ENCODE measurements at regions not wholly inside any gene's neighbourhood (a gene's known extent, or its start where the extent isn't known, plus 50 kb on each side); places are given as distances from the start of the nearest gene placed in this dataset.
"Not testable (repeated sequence)": the region's sequence is repeated elsewhere in the genome, so short reads cannot be mapped to it uniquely, and the experiment has no call there.

DNA sequence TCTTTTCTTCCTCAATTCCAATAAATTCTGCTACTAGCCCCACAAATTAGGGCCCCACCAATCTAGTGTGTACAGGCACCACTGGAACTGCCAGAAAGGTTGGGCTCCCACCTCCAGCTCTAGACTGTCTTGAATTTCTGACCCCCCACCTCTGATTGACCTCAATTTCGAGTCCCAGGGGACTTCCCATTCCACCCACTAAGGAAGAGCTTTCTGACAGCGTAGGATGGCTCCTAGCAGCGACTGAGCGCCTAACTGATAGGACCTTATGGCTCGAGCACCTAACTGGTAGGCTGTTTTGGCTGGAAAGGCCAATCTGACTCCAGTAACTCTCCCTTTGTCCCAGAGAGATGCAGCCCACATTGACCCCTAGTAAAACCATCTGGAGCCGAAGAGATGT lies 171.6 kb upstream of the ZNF184 start:
- Mint-ChIP-seq H3K4me3 (no peak overlapping the region), H3K4me1 (peaks cover 3% of the 10 kb centered on the region), H3K27ac (no peak overlapping the region), H3K36me3 (ENCODE audit: low read depth) (no peaks in the 10 kb centered on the region), H3K9me3 (peaks cover 1% of the 10 kb centered on the region), H3K27me3 (ENCODE audit: insufficient read depth) (no peaks in the 10 kb centered on the region)
- no peak for DNase-seq
- peaks cover 10% of the 10 kb centered on the region for H3K9me3 ChIP-seq (ENCODE audit: control insufficient read depth, low read length)
- H3K36me3 ChIP-seq (ENCODE audit: control insufficient read depth, insufficient read depth, low read length): no peaks in the 10 kb centered on the region
- no peak overlapping the region for H3K9ac ChIP-seq (ENCODE audit: extremely low read depth, low read length, poor library complexity, severe bottlenecking)
- WGBS, 2 experiments (ENCODE audit: insufficient coverage in 1 of 2, insufficient read length in 1 of 2): 76 to 87% methylated on average over 5 to 6 of the region's 6 CpGs
- no peak overlapping the region for H3K4me3 ChIP-seq (ENCODE audit: low read length)
- H3K27me3 ChIP-seq (ENCODE audit: control insufficient read depth, insufficient read depth, low read length, poor library complexity, severe bottlenecking): no peaks in the 10 kb centered on the region
- no peak for TF ChIP-seq CTCF (conservative IDR thresholded peaks at IDR 0.05)
- no peaks in the 10 kb centered on the region for H3K4me1 ChIP-seq (ENCODE audit: control insufficient read depth, insufficient read depth, low read length)
- H3K27ac ChIP-seq (ENCODE audit: low read depth, low read length): no peak overlapping the region

GRCh38 chr6:27642744-27643456 lies 170.0 kb upstream of the ZNF184 start:
- H3K9me3 Mint-ChIP-seq: peaks cover 3% of the 10 kb centered on the region
- no peak for TF ChIP-seq CTCF (conservative IDR thresholded peaks at IDR 0.05)
- no peaks in the 10 kb centered on the region for H3K4me1 Mint-ChIP-seq
- no peak for DNase-seq
- H3K4me3 Mint-ChIP-seq: no peak overlapping the region
- Histone ChIP-seq H3K9ac (ENCODE audit: extremely low read depth, low read length, poor library complexity, severe bottlenecking) (no peak overlapping the region), H3K36me3 (ENCODE audit: control insufficient read depth, insufficient read depth, low read length) (no peaks in the 10 kb centered on the region), H3K27me3 (ENCODE audit: control insufficient read depth, insufficient read depth, low read length, poor library complexity, severe bottlenecking) (no peaks in the 10 kb centered on the region), H3K9me3 (ENCODE audit: control insufficient read depth, low read length) (peaks cover 10% of the 10 kb centered on the region), H3K4me3 (ENCODE audit: low read length) (no peak overlapping the region), H3K4me1 (ENCODE audit: control insufficient read depth, insufficient read depth, low read length) (no peaks in the 10 kb centered on the region), H3K27ac (ENCODE audit: low read depth, low read length) (no peak overlapping the region)
- H3K27ac Mint-ChIP-seq: no peak overlapping the region
- no peaks in the 10 kb centered on the region for H3K36me3 Mint-ChIP-seq (ENCODE audit: low read depth)
- H3K27me3 Mint-ChIP-seq (ENCODE audit: insufficient read depth): no peaks in the 10 kb centered on the region
- 93 to 96% methylated on average over 7 to 12 of the region's 12 CpGs for WGBS, 2 experiments (ENCODE audit: insufficient coverage in 1 of 2, insufficient read length in 1 of 2)

DNA sequence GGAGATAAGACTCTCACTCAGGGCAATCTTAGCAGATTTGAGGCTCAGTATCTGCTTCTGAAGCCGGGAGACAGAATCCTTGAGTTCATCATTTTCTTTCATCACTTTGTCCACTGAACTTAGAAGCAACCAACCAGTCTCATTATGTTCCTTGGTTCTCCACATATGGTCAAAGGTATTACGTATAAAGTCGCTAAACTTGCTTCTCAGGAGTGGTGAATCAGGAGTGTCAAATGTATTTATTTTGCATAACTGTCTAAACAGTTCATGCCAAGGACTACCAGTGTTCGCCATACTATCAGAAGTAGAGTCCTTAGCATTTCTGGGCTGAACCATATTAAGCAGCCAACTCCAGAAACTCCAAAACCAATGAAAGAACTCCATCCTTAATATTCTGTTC lies 163.0 kb upstream of the ZNF184 start:
- WGBS, 2 experiments (ENCODE audit: insufficient coverage in 1 of 2, insufficient read length in 1 of 2): 80 to 94% methylated on average over 4 of the region's 4 CpGs
- H3K27ac Mint-ChIP-seq; H3K4me1 Mint-ChIP-seq; H3K9ac ChIP-seq (ENCODE audit: extremely low read depth, low read length, poor library complexity, severe bottlenecking); H3K36me3 ChIP-seq (ENCODE audit: control insufficient read depth, insufficient read depth, low read length); DNase-seq; H3K36me3 Mint-ChIP-seq (ENCODE audit: low read depth); H3K4me1 ChIP-seq (ENCODE audit: control insufficient read depth, insufficient read depth, low read length); H3K4me3 ChIP-seq (ENCODE audit: low read length); H3K27ac ChIP-seq (ENCODE audit: low read depth, low read length); H3K27me3 ChIP-seq (ENCODE audit: control insufficient read depth, insufficient read depth, low read length, poor library complexity, severe bottlenecking); H3K4me3 Mint-ChIP-seq: not testable (repeated sequence)
- peaks cover 36% of the 10 kb centered on the region for H3K27me3 Mint-ChIP-seq (ENCODE audit: insufficient read depth)
- peaks cover 13% of the 10 kb centered on the region for H3K9me3 Mint-ChIP-seq
- H3K9me3 ChIP-seq (ENCODE audit: control insufficient read depth, low read length): peaks cover 25% of the 10 kb centered on the region

GRCh38 chr6:27633221-27633688 lies 160.3 kb upstream of the ZNF184 start:
- H3K9ac ChIP-seq (ENCODE audit: extremely low read depth, low read length, poor library complexity, severe bottlenecking); H3K36me3 ChIP-seq (ENCODE audit: control insufficient read depth, insufficient read depth, low read length); H3K4me1 Mint-ChIP-seq; H3K4me3 Mint-ChIP-seq; DNase-seq; H3K27ac ChIP-seq (ENCODE audit: low read depth, low read length); H3K4me3 ChIP-seq (ENCODE audit: low read length); H3K4me1 ChIP-seq (ENCODE audit: control insufficient read depth, insufficient read depth, low read length); H3K36me3 Mint-ChIP-seq (ENCODE audit: low read depth); H3K27ac Mint-ChIP-seq; H3K27me3 ChIP-seq (ENCODE audit: control insufficient read depth, insufficient read depth, low read length, poor library complexity, severe bottlenecking): not testable (repeated sequence)
- Mint-ChIP-seq H3K27me3 (ENCODE audit: insufficient read depth) (peaks cover 39% of the 10 kb centered on the region), H3K9me3 (peaks cover 13% of the 10 kb centered on the region)
- 89 to 90% methylated on average over 4 of the region's 4 CpGs for WGBS, 2 experiments (ENCODE audit: insufficient coverage in 1 of 2, insufficient read length in 1 of 2)
- peaks cover 25% of the 10 kb centered on the region for H3K9me3 ChIP-seq (ENCODE audit: control insufficient read depth, low read length)

All from endodermal cell (in vitro differentiated cells).